Parathyroid adenoma (tissue), 2 donors: ENCODE measurements at regions not wholly inside any gene's neighbourhood (a gene's known extent, or its start where the extent isn't known, plus 50 kb on each side); places are given as distances from the start of the nearest gene placed in this dataset.

Experiments used
- H2AFZ ChIP-seq: fragments of 300-600 bp; sonication (generic); one replicate; pipeline ENCODE4 v1.7.0; 2017; ENCODE audit warnings: antibody characterized with exemption, mild to moderate bottlenecking
- H3K27ac ChIP-seq: fragments of 300-600 bp; sonication (generic); one replicate; pipeline ENCODE4 v1.7.0; 2017
- H3K27me3 ChIP-seq: fragments of 300-600 bp; sonication (generic); one replicate; pipeline ENCODE4 v1.7.0; 2017; ENCODE audit warnings: low read length; ENCODE audit not compliant: control insufficient read depth, insufficient read depth
- H3K36me3 ChIP-seq: fragments of 300-600 bp; sonication (generic); one replicate; pipeline ENCODE4 v1.7.0; 2017; ENCODE audit warnings: low read length; ENCODE audit not compliant: control insufficient read depth, insufficient read depth
- H3K4me1 ChIP-seq: fragments of 300-600 bp; sonication (generic); one replicate; pipeline ENCODE4 v1.7.0; 2017; ENCODE audit warnings: control low read depth
- H3K4me2 ChIP-seq: fragments of 300-600 bp; sonication (generic); one replicate; pipeline ENCODE4 v1.7.0; 2017; ENCODE audit warnings: low read length
- H3K4me3 ChIP-seq: fragments of 300-600 bp; sonication (generic); one replicate; pipeline ENCODE4 v1.7.0; 2017; ENCODE audit warnings: low read depth, low read length
- H3K79me2 ChIP-seq: fragments of 300-600 bp; sonication (generic); one replicate; pipeline ENCODE4 v1.7.0; 2017; ENCODE audit warnings: control low read depth
- H3K9ac ChIP-seq: fragments of 300-600 bp; sonication (generic); one replicate; pipeline ENCODE4 v1.7.0; 2017; ENCODE audit warnings: mild to moderate bottlenecking
- H3K9me3 ChIP-seq: fragments of 300-600 bp; sonication (generic); one replicate; pipeline ENCODE4 v1.7.0; 2017; ENCODE audit warnings: low read length; ENCODE audit not compliant: control insufficient read depth
- CTCF ChIP-seq: fragments of 300-600 bp; sonication (generic); IDR thresholded peaks from one replicate; pipeline ENCODE4 v1.7.0; 2017; ENCODE audit warnings: antibody characterized with exemption, mild to moderate bottlenecking
- donor health status: primary hyperparathyroidism.

GRCh38 chr18:70419526-70419925 lies 130.7 kb downstream of the SOCS6 start:
- H2AFZ ChIP-seq = no peak overlapping the region
- H3K9ac ChIP-seq = no peak overlapping the region
- TF ChIP-seq CTCF = no peak
- H3K36me3 ChIP-seq = no peaks in the 10 kb centered on the region
- no peak overlapping the region for H3K4me2 ChIP-seq
- no peaks in the 10 kb centered on the region for H3K79me2 ChIP-seq
- no peaks in the 10 kb centered on the region for H3K27me3 ChIP-seq
- no peaks in the 10 kb centered on the region for H3K9me3 ChIP-seq
- H3K27ac ChIP-seq = no peak overlapping the region
- H3K4me1 ChIP-seq = peaks cover 4% of the 10 kb centered on the region
- H3K4me3 ChIP-seq = no peak overlapping the region

- Histone ChIP-seq H3K4me2 (no peak overlapping the region), H3K9ac (no peak overlapping the region)
- no peak for TF ChIP-seq CTCF
These were observed 129.9 kb downstream of the SOCS6 start for GRCh38 chr18:70418546-70419311.

GRCh38 chr18:70417847-70418246 lies 129.0 kb downstream of the SOCS6 start:
- Histone ChIP-seq H3K4me1 (peaks cover 4% of the 10 kb centered on the region), H3K4me3 (no peak overlapping the region), H3K27me3 (no peaks in the 10 kb centered on the region), H3K9me3 (no peaks in the 10 kb centered on the region), H3K9ac (no peak overlapping the region), H3K36me3 (no peaks in the 10 kb centered on the region), H3K27ac (no peak overlapping the region), H3K79me2 (no peaks in the 10 kb centered on the region), H3K4me2 (no peak overlapping the region), H2AFZ (no peak overlapping the region)
- no peak for TF ChIP-seq CTCF

More at GRCh38 chr18:70418546-70419311, 129.9 kb downstream of the SOCS6 start:
- no peaks in the 10 kb centered on the region for H3K9me3 ChIP-seq
- H3K27me3 ChIP-seq = no peaks in the 10 kb centered on the region
- no peak overlapping the region for H3K4me3 ChIP-seq
- no peaks in the 10 kb centered on the region for H3K79me2 ChIP-seq
- no peak overlapping the region for H2AFZ ChIP-seq
- H3K27ac ChIP-seq = no peak overlapping the region
- no peaks in the 10 kb centered on the region for H3K36me3 ChIP-seq
- peaks cover 4% of the 10 kb centered on the region for H3K4me1 ChIP-seq

GRCh38 chr18:70416496-70416895 lies 127.7 kb downstream of the SOCS6 start:
- Histone ChIP-seq H2AFZ (no peak overlapping the region), H3K4me2 (no peak overlapping the region), H3K9me3 (no peaks in the 10 kb centered on the region), H3K4me1 (no peaks in the 10 kb centered on the region), H3K4me3 (no peak overlapping the region), H3K27ac (no peak overlapping the region), H3K36me3 (no peaks in the 10 kb centered on the region), H3K27me3 (no peaks in the 10 kb centered on the region), H3K79me2 (no peaks in the 10 kb centered on the region), H3K9ac (no peak overlapping the region)
- no peak for TF ChIP-seq CTCF
